ENCODE measurements at regions not wholly inside any gene's neighbourhood (a gene's known extent, or its start where the extent isn't known, plus 50 kb on each side); places are given as distances from the start of the nearest gene placed in this dataset.

- TF ChIP-seq POLR2AphosphoS5 (IDR thresholded peaks at IDR 0.05) (no peak), CTCF (IDR thresholded peaks at IDR 0.05) (no peak), POLR2A (IDR thresholded peaks at IDR 0.05) (no peak), EP300 (IDR thresholded peaks at IDR 0.05; ENCODE audit: low read depth) (no peak)
Observed at GRCh38 chr15:67895237-67895636, 55.4 kb upstream of the RNU6-1 start.
